NCI-H2196 treated with DMSO at 0.1 percent for 48 hours (cell line): ENCODE measurements at regions not wholly inside any gene's neighbourhood (a gene's known extent, or its start where the extent isn't known, plus 50 kb on each side); places are given as distances from the start of the nearest gene placed in this dataset.
"Not testable (repeated sequence)": the region's sequence is repeated elsewhere in the genome, so short reads cannot be mapped to it uniquely, and the experiment has no call there.

ENCODE experiments used
- DNase-seq: peaks from one replicate; lab custom pipeline; 2025; ENCODE audit not compliant: unreplicated experiment; lab: John Stamatoyannopoulos, UW

DNA sequence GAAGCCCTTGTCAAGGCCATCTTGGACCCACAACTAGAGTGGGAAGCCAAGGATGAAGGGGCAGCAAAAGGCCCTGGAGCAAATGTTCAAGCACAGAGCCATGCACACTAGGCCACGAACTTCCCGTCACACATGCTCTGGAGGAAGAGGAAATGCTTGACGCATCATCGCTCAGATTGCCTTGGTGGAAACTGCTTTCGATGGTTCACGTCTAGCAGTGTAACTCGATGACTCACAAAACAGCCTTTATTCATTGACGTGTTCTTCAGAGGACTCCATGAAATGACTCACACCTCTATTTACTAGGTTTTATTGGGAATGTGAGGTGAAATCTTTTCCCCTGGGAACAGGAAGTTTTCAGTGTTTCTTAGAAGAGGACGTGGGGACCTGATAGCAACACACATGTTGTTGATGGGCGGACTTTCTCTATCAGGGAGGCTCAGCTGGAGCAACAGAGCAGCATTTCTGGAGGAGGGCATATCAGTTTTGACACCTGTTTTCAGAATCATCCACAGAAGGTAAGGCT is 79.8 kb upstream of the FLT1 start:
- no peak for DNase-seq

DNA sequence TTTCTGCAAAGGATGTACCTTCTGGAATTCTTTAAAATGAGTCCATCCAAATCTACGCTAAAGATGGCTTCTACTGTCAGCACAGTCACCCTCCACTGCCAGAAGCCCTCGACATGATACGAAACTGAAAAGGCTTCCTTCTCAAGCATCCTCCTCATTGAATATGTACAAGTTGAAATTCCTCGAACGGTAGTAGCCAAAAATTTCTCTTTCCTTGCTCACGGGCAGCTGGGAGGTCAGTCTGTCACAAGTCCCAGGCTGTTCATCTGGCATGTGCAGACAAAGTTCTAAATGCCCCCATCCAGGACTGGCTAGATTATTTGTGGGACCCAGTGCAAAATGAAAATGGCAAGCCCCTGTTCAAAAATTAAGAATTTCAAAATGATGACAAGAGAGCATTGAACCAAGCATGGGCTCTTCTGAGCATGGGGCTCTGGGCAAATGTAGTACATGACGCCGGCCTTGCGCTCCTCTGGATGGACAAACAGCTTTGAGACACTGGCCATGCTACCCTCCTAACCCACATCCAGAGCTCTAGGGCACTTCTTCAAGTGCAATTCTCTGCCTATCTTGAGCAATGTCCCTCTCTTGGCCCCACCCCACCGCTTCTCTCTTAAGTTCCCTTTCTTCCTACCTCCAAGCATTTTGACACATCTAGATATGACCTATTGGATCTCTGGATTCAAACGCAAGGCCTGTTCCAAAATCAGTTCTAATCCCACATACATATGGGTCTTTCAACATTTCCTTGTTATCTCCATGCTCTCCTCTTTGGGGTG is 78.9 kb upstream of the FLT1 start:
- no peak for DNase-seq

DNA sequence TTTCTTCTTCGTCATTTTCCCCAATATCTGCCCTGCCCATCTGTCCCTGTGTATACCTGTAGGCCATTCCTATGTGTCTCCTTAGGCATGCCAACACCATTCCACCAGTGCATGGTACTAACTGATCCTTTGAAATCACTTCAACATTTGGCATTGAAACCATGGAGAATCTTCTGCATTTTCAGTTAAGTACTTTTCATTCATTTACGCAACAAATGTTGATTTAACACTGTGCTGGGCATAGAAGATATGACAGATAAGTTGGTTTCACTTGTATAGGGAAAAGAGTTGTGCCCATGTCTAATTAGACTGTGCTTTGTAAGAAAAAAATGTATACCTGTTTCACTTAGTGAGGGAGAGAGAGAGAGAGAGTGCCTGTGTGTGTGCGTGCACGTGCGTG is 77.9 kb upstream of the FLT1 start:
- no peak for DNase-seq

DNA sequence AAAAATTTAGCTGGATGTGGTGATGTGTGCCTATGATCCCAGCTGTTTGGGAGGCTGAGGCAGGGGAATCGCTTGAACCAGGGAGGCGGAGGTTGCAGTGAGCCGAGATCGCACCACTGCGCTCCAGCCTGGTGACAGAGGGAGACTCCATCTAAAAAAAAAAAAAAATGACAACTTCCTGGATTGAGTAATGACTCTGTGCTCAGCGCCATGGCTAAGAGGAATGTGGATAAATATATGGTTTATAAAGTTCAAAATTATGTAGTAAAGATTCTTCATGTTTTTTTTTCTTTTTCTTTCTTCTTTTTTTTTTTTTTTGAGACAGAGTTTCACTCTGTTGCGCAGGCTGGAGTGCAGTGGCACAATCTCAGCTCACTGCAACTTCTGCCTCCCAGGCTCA is 75.4 kb upstream of the FLT1 start:
- not testable (repeated sequence) for DNase-seq

DNA sequence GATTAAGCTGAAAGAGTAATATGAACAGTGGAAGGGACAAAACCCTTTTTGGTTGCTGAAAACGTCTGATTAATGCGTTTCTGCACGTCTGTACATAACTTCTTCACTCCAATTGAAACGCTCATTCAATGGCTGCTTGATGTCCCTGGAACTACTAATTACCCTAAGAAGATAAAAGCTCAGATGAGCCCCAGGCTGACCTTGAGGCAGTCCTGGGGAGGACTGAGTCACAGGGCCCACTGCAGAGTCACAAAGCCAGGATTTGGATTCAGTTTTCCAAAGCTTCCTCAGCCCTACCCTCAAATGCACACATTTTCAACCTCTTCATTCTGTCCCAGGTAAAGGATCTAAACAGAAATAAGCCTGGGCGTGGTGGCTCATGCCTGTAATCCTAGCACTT is 75.0 kb upstream of the FLT1 start:
- DNase-seq, result no peak

DNA sequence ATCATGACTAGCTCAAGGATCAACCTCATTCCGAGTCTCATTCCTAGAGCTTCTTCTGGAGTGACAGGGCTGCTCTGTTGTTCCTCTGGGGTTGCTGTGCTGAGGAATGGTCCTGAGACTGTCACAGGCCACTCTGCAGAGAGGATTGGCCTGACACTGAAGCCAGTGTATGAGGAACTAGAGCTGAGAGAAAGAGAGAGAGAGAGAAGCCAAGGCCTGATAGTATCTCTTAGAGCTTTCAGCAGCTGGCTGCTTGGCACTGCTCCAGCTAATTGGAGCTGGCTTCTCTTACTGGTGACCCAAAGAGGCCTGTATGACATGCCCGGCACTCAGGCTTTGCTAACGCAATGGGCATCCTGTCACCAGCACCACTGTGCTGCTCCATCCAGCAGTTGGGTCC is 73.4 kb upstream of the FLT1 start:
- DNase-seq, result peak; percentile 4

DNA sequence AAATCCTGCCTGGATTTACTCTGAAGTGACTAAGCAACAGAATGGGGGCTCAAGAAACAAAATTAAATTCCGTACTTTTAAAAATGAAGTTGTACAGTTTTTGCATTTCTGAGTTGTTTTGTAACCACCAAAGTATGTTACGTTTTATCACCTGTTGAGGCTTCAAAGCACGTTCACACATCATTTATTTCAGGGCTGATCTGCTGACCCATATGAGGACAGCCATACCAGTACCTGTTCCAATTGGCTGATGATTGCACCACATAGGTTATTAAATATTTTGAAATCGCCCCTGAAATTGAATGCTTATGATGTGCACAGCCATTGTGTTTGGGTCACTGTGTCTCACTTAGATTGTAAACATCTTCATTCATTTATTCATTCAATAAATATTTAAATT is 72.0 kb upstream of the FLT1 start:
- no peak for DNase-seq

DNA sequence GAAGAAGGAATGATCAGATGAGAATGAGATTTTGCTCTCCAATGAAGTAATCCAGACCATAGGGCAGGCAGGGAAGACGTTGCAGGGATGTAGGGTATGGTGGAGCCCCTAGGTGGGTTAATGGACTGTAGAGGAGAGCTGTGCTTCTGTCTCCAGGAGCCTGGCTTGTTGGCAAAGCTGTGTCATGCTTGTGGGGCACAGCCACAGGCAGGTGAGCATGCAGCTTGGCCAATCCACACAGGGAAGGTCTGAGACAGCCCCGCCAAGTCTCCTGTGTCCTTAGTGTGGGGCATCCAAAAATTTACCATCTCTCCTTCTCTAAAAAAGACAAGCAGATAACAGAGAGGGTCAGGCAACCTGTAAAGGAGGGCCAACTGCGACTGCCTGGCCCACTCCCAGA is 71.4 kb upstream of the FLT1 start:
- DNase-seq, result no peak

DNA sequence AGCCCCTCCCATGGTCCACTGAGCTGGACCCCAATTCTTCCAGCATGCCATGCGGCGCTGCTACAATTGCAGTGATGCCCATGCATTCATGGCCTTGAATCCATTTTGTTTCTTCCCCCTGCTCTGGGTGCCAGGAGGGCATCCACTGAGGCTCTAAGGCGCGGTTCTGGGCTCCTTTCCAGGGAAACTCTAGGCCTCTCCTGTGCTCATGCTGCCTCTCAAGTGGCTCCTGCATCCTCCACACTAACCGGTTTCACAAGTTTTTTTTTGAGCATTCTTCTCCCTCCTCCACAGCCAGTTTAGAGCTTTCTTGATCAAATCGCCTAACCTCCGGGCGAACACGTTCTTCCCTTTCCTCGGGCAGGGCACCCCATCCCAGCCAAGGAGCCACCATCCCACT is 69.1 kb upstream of the FLT1 start:
- DNase-seq, result peak; percentile 16

DNA sequence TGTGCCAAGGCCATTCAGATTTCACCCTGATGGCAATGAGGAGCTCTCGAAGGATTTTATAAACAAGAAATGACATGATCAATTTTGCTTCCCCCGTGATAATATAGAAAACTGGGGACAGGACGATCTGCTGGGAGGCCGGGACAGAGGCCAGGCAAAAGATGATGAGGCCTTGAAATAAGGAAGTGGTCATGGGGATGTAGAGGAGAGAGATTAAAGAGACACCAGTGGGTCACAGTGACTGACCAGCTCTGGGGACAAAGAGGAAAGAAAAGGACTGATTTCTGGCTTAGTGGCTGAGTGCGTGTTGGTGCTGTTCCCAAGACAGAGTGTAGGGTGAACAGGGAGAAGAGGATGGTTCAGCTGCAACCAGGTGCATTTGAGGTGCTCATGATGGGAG is 68.7 kb upstream of the FLT1 start:
- DNase-seq, result no peak

DNA sequence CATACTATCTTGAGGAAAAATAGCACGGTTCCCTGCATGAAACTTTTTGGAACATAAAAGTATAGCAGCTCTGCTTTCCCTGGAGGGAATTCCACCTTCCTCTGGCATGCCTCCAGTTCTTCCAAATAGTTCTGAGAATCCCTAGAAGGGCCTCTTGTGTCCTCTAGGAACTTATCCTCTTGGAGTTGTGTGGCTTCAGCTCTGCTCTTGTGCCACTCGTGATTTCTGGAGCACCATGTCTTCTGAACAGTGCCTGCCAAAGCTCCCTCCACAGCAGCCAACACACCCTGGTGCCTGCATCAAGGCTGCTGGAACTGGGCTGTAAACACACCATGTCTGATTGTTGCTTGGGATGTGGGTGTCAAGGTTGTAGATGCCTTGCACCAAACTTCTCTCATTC is 65.7 kb upstream of the FLT1 start:
- no peak for DNase-seq

DNA sequence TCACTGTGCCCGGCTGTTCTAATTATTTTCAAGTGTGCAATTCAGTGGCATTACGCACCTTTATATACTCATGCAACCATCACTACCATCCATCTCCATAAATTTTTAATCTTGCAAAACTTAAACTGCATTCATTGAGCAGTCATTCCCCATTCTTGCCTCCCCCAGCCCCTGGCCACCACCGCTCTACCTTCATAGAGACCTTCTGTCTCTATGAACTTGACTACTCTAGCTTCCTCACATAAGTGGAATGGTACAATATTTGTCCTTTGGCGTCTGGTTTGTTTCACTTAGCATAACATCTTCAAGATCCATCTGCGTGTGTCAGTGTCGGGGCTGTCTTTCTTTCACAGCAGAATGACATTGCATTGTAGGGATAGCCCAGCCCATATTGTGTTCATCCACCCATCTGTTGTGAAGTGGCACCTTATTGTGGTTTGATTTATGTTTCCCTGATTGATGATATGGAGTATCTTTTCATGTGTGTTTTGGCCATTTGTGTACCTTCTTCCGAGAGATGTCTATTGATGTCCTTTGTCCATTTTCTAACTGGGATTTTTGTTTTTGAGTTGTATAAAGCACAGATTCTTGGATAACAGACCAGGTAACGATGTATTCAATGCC is 64.8 kb upstream of the FLT1 start:
- DNase-seq, result no peak

DNA sequence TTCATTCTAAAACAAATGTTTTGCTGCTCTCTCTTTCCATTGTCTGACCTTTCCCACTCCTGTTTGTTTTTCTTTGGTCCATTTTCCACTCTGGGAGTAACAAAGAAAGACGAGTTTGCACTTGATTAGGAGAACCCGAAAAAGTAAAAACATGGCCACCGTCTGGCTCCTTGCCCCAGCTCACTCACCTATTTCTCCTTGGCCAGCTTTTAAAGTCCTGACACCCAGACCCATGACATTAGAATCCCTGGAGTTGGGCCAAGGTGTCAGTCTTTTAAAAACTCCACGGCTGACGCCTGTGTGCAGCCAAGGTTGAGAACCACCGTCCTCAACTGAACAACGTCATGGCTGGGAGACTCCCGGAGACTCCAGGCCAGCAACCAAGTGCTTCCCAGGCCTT is 63.6 kb upstream of the FLT1 start:
- DNase-seq, result no peak

DNA sequence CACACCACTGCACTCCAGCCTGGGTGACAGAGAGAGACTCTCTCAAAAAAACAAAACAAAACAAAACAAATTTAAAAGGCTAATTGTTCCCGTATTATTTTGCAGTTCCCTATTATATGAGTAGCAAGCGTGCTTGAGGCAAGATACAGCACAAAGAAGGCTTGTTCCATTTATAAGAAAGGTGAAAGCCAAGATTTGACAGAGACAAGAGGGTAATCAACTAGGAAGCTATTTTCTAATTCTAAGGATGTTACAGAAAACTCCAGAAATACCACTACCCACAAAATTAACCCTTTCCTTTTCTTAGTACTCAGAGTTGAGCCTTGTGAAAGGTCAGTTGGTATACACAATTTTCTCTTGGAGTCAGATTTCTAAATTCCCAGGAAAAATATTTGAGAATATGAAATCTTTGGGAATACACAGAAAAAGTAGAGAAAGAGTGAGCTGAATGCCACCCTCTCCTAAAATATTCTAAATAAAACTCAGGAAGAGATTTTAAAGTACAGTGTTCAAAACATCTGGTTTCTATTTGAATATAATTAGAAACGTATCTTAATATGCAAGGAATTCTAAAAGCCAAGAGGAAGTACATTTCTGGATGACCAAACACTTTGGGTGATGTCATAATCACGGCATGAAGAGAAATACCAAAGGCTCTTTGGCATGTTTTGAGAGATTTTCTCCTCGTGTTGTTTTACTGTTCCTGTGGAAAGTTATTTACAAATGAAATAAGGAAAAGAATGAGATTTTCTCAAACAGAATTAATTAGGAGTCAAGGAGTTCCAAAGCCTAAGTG is 63.0 kb upstream of the FLT1 start:
- no peak for DNase-seq

DNA sequence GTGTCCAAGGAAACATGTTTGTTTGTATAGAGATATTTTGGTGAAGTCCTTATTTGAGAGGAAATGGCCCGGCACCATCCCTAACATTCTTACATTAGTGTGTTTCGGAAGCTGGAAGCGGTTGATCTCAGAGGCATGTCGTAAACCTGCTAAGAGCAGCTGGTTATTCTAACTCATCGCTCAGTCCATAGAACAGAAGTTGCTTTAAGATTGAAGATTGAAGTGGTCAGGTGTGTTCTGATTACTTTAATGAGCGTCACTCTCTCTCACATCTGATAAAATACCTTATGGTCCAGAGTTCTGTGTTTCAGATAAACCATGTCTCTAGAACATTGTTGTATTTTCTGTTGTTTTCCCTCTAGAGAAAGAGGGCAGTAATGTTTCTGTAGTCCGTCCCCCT is 60.2 kb upstream of the FLT1 start:
- no peak for DNase-seq

DNA sequence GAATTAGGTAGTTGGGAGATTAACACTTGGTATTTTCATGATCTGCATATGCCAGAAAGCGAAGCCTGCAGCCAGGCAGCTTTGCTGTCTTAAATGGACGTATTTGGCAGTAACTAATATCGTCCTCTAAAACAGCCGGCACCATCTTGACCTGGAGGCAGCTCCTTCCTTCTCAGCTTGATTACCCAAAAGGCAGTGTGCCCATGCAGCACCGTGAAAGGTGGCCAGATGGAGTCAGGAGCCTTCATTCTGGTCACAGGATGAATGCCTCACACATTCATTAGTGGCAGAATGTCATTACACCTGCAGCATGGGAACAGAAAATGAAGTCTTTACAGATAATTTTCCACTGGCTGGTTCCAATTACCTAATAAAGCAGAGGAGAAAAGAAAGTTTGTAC is 59.0 kb upstream of the FLT1 start:
- no peak for DNase-seq

DNA sequence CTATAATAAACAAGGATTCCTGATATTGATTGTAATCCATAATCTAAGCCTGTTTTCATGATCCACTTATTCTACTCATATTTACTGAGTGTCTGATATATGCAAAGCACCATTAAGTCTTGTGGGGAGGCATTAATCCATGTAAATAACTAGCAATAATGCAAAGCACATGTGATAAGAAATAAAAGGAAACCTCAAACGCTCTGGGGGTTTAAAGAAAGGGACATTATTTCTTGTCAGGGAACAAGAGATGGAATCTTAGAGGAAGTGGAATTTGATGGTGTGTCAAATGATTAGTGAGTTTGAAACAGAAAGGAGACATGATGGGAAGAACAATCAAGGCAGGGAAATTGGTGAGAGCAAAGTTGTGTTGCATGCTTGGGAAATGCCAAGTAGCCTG is 57.4 kb upstream of the FLT1 start:
- DNase-seq, result no peak

DNA sequence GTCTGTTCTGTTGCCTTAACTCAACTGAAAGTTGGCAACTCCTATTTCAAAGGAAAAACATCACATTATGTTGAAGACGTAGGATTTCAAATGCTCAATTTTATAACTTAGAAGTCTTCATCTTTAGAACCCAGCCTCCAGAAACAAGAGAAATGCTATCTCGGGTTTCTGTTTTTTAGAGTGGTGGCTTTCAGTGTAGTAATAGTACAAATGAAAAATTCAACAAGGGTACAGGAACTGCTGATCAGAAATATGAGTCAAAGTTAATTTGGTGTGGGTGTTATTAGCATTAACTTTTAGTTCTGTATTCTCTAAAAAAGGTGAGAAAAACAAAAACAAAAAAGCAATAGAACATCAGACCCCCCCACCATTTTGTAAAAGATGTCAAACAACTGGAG is 56.6 kb upstream of the FLT1 start:
- DNase-seq, result no peak

DNA sequence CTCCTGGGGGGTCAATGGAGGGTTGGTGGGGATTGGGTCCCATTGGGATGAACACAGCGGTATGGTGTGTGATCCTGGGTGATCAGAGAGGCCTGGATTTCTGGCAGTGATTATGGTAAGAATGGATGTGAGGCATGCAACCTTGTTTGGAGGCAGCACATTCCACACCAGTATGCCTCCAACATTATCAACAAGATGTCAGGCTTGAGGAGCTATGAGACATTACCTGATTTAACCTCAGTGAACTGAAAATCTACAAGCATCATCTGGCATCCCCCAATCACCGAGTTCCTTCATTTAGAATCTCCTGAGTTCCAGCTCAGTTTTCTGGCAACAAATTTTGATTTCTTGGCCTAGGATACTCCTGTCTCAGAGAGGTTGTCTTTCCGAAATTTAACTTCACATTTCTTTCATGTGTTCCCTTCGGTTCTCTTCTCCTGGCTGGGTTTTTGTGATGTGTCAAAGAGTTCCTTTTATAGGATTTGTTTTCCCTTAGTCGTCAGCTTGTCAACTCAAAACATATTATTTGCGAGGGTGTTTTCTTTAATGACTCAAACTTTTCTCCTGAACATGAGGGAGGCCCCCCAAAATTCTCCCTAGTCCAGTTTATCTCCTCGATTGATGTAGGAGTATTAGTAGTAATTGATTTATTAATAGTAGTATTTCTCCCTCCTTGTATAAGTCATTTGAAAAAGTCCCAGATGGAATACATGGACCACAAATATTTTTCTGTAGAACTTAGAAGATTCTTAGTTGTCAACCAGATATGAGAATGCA is 56.0 kb upstream of the FLT1 start:
- DNase-seq, result no peak

DNA sequence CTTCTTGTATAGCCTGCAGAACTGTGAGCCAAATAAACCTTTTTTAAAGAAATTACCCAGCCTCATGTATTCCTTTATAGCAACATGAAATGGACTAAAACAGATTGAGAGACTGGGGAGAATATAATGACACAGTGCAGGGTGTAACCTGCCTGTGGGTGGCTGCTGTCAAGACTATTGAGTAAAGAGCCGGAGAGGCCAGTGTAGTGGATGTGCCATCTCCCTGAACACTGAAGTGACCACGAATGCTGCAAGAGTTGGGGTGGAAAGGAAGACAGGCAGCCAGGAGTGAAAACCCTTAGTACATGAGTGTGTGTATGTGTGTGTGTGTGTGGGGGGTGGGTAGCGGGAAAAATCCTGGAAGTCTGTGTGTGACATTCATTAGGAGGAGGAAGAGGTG is 55.2 kb upstream of the FLT1 start:
- no peak for DNase-seq

DNA sequence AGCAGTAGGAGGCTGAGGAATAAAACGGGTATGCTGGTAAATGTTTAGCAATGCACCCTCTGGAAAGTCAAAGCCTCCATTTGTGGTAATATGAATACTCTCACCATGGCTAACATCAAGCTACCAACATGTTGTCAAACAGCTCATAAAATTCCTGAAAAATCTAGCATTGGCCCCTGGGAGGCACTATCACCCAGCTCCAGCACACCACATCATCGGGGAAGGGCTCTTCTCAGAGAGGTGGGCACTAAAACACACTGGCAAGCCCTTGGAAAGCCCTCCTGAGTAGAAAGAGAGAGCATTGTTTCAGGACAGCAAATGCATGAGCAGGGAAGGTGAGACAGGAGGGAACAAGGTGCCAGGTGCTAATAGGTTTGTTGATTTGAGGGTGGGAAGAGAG is 53.9 kb upstream of the FLT1 start:
- no peak for DNase-seq
